ENCODE measurements at regions not wholly inside any gene's neighbourhood (a gene's known extent, or its start where the extent isn't known, plus 50 kb on each side); places are given as distances from the start of the nearest gene placed in this dataset.

- TF ChIP-seq CTCF (IDR thresholded peaks at IDR 0.05) (no peak), POLR2A (IDR thresholded peaks at IDR 0.05) (no peak), POLR2AphosphoS5 (IDR thresholded peaks at IDR 0.05; ENCODE audit: insufficient read depth in 1 of 2, low read depth in 1 of 2) (no peak)
These were observed 126.1 kb downstream of the PXDC1 start for GRCh38 chr6:3625149-3625979.
